ENCODE measurements at regions not wholly inside any gene's neighbourhood (a gene's known extent, or its start where the extent isn't known, plus 50 kb on each side); places are given as distances from the start of the nearest gene placed in this dataset.
A peak's percentile ranks its signal among the peaks of the same experiment; 100 is the strongest.
"Not testable (repeated sequence)": the region's sequence is repeated elsewhere in the genome, so short reads cannot be mapped to it uniquely, and the experiment has no call there.

DNA sequence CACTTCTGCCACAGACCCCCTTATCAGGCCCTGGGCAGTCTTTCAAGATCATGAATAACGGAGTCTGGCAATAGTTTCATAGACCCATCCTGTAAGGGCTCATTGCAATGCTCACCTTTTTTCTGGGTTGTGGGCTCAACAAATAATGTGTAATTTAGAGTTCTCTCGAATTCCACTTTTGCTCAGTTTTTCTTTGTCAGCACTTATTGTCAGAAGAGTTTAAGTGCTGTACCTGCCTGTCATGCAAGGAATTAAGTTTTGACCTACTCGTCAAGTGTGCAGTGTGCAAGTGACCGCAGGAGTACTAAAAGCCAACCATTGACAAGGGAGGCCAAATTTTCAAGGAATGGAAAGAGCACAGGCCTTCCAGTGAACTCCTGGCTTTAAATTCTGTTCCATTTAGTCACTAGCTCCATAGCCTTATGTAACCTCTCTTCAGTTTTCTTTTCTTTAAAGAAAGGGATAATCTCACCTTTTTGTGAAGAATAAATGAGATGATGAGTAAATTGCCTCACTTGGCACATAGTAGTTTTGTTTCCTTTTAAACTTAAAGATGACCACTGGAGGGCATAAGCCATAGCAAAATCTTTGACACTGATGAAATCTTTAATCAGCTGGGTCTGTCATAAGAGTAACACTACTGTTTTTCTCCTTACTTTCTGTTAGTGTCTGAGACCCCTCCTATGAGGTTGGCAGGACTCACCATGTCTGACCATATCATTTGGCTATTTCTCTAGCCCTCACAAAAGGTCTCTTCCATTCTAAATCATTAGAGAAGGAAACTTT is 313.3 kb downstream of the TYW1 start:
- intact Hi-C loops (cut with DNase I), result loop anchor here in 1 of 4 donors (10.0 kb wide), 1 partner anchor 265 kb away; no protein-coding TSS in a partner anchor
- WGBS, 3 donors, result 88 to 92% (median 91%) methylated on average over 4 of the region's 4 CpGs
- no peaks in the 10 kb centered on the region for H3K27me3 ChIP-seq
- H3K27ac ChIP-seq, result no peak overlapping the region
- H3K36me3 ChIP-seq, result no peaks in the 10 kb centered on the region
- no peaks in the 10 kb centered on the region for H3K9me3 ChIP-seq
- TF ChIP-seq, protein P1, sequence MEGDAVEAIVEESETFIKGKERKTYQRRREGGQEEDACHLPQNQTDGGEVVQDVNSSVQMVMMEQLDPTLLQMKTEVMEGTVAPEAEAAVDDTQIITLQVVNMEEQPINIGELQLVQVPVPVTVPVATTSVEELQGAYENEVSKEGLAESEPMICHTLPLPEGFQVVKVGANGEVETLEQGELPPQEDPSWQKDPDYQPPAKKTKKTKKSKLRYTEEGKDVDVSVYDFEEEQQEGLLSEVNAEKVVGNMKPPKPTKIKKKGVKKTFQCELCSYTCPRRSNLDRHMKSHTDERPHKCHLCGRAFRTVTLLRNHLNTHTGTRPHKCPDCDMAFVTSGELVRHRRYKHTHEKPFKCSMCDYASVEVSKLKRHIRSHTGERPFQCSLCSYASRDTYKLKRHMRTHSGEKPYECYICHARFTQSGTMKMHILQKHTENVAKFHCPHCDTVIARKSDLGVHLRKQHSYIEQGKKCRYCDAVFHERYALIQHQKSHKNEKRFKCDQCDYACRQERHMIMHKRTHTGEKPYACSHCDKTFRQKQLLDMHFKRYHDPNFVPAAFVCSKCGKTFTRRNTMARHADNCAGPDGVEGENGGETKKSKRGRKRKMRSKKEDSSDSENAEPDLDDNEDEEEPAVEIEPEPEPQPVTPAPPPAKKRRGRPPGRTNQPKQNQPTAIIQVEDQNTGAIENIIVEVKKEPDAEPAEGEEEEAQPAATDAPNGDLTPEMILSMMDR (IDR thresholded peaks at IDR 0.05), result no peak
- TF ChIP-seq POLR2A (IDR thresholded peaks at IDR 0.05) (no peak), EP300 (IDR thresholded peaks at IDR 0.05) (no peak)
- no peaks in the 10 kb centered on the region for H3K4me1 ChIP-seq (ENCODE audit: insufficient read depth)
- no peak overlapping the region for H3K4me3 ChIP-seq
- no peak for DNase-seq

GRCh38 chr7:67311901-67312300 is 315.3 kb downstream of the TYW1 start:
- no peak for DNase-seq
- H3K9me3 ChIP-seq, result no peaks in the 10 kb centered on the region
- no peaks in the 10 kb centered on the region for H3K27me3 ChIP-seq
- peak overlapping the region in 1 of 2 donors; percentile 11 for H3K27ac ChIP-seq
- WGBS, 3 donors, result 14 to 44% (median 24%) methylated on average over 2 of the region's 2 CpGs
- TF ChIP-seq, protein P1 (IDR thresholded peaks at IDR 0.05), result no peak
- TF ChIP-seq EP300 (IDR thresholded peaks at IDR 0.05) (no peak), POLR2A (IDR thresholded peaks at IDR 0.05) (no peak)
- H3K4me1 ChIP-seq (ENCODE audit: insufficient read depth), result no peaks in the 10 kb centered on the region
- intact Hi-C loops (cut with DNase I), result no loop called here
- no peak overlapping the region for H3K4me3 ChIP-seq
- no peaks in the 10 kb centered on the region for H3K36me3 ChIP-seq

DNA sequence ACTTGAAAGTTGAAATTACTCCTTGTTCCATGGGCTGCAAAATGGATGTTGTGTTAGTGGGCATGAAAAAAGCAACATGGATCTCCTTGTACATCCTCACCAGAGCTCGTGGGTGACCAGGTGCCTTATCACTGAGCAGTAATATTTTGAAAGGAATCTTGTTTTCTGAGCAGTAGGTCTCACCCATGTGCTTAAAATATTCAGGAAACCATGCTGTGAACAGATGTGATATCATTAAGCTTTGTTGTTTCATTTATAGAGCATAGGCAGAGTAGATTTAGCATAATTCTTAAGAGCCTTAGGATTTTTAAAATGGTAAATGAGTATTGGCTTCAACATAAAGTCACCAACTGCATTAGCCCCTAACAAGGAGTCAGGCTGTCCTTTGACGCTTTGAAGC is 316.6 kb downstream of the TYW1 start:
- WGBS, 3 donors, result 84 to 95% (median 93%) methylated on average over 2 of the region's 2 CpGs
- Histone ChIP-seq H3K27ac (no peak overlapping the region), H3K36me3 (no peaks in the 10 kb centered on the region), H3K9me3 (no peaks in the 10 kb centered on the region), H3K4me3 (no peak overlapping the region), H3K4me1 (ENCODE audit: insufficient read depth) (no peaks in the 10 kb centered on the region), H3K27me3 (no peaks in the 10 kb centered on the region)
- intact Hi-C loops (cut with DNase I), result no loop called here
- TF ChIP-seq, protein P1 (IDR thresholded peaks at IDR 0.05), result no peak
- TF ChIP-seq EP300 (IDR thresholded peaks at IDR 0.05) (no peak), POLR2A (IDR thresholded peaks at IDR 0.05) (no peak)
- DNase-seq, result no peak

- 94 to 97% (median 97%) methylated on average over 4 of the region's 4 CpGs for WGBS, 3 donors
- H3K9me3 ChIP-seq; H3K4me3 ChIP-seq; H3K36me3 ChIP-seq; H3K27me3 ChIP-seq; H3K4me1 ChIP-seq (ENCODE audit: insufficient read depth); DNase-seq; intact Hi-C loops (cut with DNase I); H3K27ac ChIP-seq: not testable (repeated sequence)
Observed at GRCh38 chr7:67316902-67317301, 320.3 kb downstream of the TYW1 start.

DNA sequence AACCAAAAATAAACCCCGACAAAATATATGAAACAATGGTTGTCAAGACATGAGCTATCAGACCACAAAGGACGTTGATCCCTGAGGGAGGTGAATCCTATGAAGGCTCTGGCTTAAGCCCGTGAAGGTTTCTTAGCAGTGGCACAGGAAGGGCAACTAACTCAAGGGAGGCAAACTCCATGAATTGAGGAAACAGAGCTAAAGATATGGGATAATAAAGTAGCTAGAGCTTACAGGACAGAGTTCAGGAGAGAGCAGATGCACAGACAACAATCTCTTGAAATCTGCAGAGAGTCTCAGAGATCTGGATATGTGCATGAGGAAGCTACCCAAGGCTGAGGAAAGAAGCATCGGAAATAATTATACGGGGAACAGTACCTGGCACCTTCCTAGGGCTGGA is 331.6 kb downstream of the TYW1 start:
- H3K4me3 ChIP-seq; H3K27ac ChIP-seq; H3K9me3 ChIP-seq; DNase-seq; H3K36me3 ChIP-seq; intact Hi-C loops (cut with DNase I); H3K27me3 ChIP-seq; H3K4me1 ChIP-seq (ENCODE audit: insufficient read depth): not testable (repeated sequence)
- WGBS, 3 donors, result 82 to 87% (median 83%) methylated on average over 5 of the region's 5 CpGs

- H3K27me3 ChIP-seq; H3K4me3 ChIP-seq; H3K4me1 ChIP-seq (ENCODE audit: insufficient read depth); intact Hi-C loops (cut with DNase I); DNase-seq; H3K9me3 ChIP-seq; H3K27ac ChIP-seq; H3K36me3 ChIP-seq: not testable (repeated sequence)
- WGBS, 3 donors, result 70 to 78% (median 70%) methylated on average over 1 of the region's 1 CpG
Observed at GRCh38 chr7:67335165-67335564, 338.5 kb downstream of the TYW1 start.

- WGBS, 3 donors, result 50 to 81% methylated on average over 1 to 3 of the region's 8 CpGs; no CpG with 5 or more reads in 1 of the 3 donors
- H3K36me3 ChIP-seq; intact Hi-C loops (cut with DNase I); H3K4me3 ChIP-seq; H3K4me1 ChIP-seq (ENCODE audit: insufficient read depth); DNase-seq; H3K27ac ChIP-seq; H3K9me3 ChIP-seq; H3K27me3 ChIP-seq: not testable (repeated sequence)
Observed at GRCh38 chr7:67335663-67336062, 339.0 kb downstream of the TYW1 start.

GRCh38 chr7:67338545-67338944 is 341.9 kb downstream of the TYW1 start:
- H3K36me3 ChIP-seq; H3K27me3 ChIP-seq; DNase-seq; H3K4me3 ChIP-seq; H3K4me1 ChIP-seq (ENCODE audit: insufficient read depth); H3K9me3 ChIP-seq; H3K27ac ChIP-seq; intact Hi-C loops (cut with DNase I): not testable (repeated sequence)

Data from ovary (tissue), 7 donors.